WTC11 (cell line): ENCODE measurements at regions not wholly inside any gene's neighbourhood (a gene's known extent, or its start where the extent isn't known, plus 50 kb on each side); places are given as distances from the start of the nearest gene placed in this dataset.

Experiments used
- CREB1 ChIP-seq: sonication (generic); formaldehyde crosslinking; IDR thresholded peaks from 2 replicates; pipeline ENCODE4 v1.8.0; 2023; ENCODE audit warnings: mild to moderate bottlenecking, missing genetic modification reagents
- ESRRA ChIP-seq: sonication (generic); formaldehyde crosslinking; IDR thresholded peaks from 2 replicates; pipeline ENCODE4 v1.8.1; 2022; ENCODE audit warnings: mild to moderate bottlenecking, missing genetic modification reagents, borderline replicate concordance
- FOXJ3 ChIP-seq: sonication (generic); formaldehyde crosslinking; IDR thresholded peaks from 2 replicates; pipeline ENCODE4 v1.9.0; 2021; ENCODE audit warnings: missing genetic modification reagents, mild to moderate bottlenecking, borderline replicate concordance
- JUN ChIP-seq: sonication (generic); formaldehyde crosslinking; IDR thresholded peaks from 2 replicates; pipeline ENCODE4 v1.8.0; 2023; ENCODE audit warnings: mild to moderate bottlenecking, missing genetic modification reagents
- MYBL2 ChIP-seq: sonication (generic); formaldehyde crosslinking; IDR thresholded peaks from 2 replicates; pipeline ENCODE4 v1.8.1; 2023; ENCODE audit warnings: mild to moderate bottlenecking, moderate library complexity, missing genetic modification reagents
- NR2C2 ChIP-seq: sonication (generic); formaldehyde crosslinking; IDR thresholded peaks from 2 replicates; pipeline ENCODE4 v1.8.0; 2022; ENCODE audit warnings: mild to moderate bottlenecking, missing genetic modification reagents
- RELA ChIP-seq: sonication (generic); formaldehyde crosslinking; IDR thresholded peaks from 2 replicates; pipeline ENCODE4 v1.8.1; 2022; ENCODE audit warnings: missing genetic modification reagents, mild to moderate bottlenecking, borderline replicate concordance
- TCF7 ChIP-seq: sonication (generic); formaldehyde crosslinking; IDR thresholded peaks from 2 replicates; pipeline ENCODE4 v1.8.0; 2022; ENCODE audit warnings: mild to moderate bottlenecking, low read depth, missing genetic modification reagents, moderate library complexity
- TP53 ChIP-seq: sonication (generic); formaldehyde crosslinking; IDR thresholded peaks from 2 replicates; pipeline ENCODE4 v1.8.1; 2023; ENCODE audit warnings: mild to moderate bottlenecking, missing genetic modification reagents
- ZNF263 ChIP-seq: sonication (generic); formaldehyde crosslinking; IDR thresholded peaks from 2 replicates; pipeline ENCODE4 v1.8.1; 2022; ENCODE audit warnings: low read depth, mild to moderate bottlenecking, moderate library complexity, missing genetic modification reagents
- TF ChIP-seq, protein P1 (sequence below): fragments of 200-600 bp; IDR thresholded peaks from 2 replicates; pipeline ENCODE4 v1.8.0; 2022; ENCODE audit warnings: antibody characterized with exemption
- TF ChIP-seq, protein P2 (sequence below): sonication (generic); formaldehyde crosslinking; IDR thresholded peaks from 2 replicates; pipeline ENCODE4 v1.8.1; 2023; ENCODE audit warnings: mild to moderate bottlenecking, moderate library complexity, missing genetic modification reagents
- TF ChIP-seq, protein P3 (sequence below): fragments of 250-450 bp; sonication (Bioruptor Pico); IDR thresholded peaks from 2 replicates; pipeline ENCODE4 v2.1.2; 2022; ENCODE audit warnings: mild to moderate bottlenecking, moderate library complexity
- TF ChIP-seq, protein P4 (sequence below): sonication (generic); formaldehyde crosslinking; IDR thresholded peaks from 2 replicates; pipeline ENCODE4 v1.8.1; 2023; ENCODE audit warnings: mild to moderate bottlenecking, missing genetic modification reagents

DNA sequence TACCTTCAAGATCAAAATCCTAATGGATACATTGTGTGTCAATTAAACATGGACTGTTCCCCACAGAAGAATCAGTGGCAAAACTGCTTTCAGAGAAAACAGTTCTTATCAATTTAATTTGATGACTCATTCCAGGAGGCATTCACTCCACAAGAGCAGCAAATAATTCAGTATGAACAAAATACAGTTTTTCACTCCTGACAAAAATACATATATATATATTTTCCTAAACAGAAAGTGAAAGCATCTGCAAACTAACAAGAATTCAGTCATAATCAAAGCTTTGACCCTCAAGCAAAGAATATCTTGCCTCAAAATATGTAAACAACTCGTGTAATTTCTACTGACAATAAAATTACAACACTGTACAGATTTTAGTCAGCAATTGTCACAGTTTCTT, 685.1 kb upstream of the SLC8A1 start:
- TF ChIP-seq, protein P1, sequence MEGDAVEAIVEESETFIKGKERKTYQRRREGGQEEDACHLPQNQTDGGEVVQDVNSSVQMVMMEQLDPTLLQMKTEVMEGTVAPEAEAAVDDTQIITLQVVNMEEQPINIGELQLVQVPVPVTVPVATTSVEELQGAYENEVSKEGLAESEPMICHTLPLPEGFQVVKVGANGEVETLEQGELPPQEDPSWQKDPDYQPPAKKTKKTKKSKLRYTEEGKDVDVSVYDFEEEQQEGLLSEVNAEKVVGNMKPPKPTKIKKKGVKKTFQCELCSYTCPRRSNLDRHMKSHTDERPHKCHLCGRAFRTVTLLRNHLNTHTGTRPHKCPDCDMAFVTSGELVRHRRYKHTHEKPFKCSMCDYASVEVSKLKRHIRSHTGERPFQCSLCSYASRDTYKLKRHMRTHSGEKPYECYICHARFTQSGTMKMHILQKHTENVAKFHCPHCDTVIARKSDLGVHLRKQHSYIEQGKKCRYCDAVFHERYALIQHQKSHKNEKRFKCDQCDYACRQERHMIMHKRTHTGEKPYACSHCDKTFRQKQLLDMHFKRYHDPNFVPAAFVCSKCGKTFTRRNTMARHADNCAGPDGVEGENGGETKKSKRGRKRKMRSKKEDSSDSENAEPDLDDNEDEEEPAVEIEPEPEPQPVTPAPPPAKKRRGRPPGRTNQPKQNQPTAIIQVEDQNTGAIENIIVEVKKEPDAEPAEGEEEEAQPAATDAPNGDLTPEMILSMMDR, result no peak
- no peak for TF ChIP-seq ZNF263 (CRISPR knock-in tag)
- no peak for TF ChIP-seq TP53
- TF ChIP-seq CREB1 (CRISPR knock-in tag), result no peak
- no peak for TF ChIP-seq TCF7 (CRISPR knock-in tag)
- TF ChIP-seq NR2C2 (CRISPR knock-in tag), result no peak
- TF ChIP-seq FOXJ3, result no peak
- TF ChIP-seq ESRRA (CRISPR knock-in tag), result no peak
- no peak for TF ChIP-seq MYBL2 (CRISPR knock-in tag)
- TF ChIP-seq, protein P2, sequence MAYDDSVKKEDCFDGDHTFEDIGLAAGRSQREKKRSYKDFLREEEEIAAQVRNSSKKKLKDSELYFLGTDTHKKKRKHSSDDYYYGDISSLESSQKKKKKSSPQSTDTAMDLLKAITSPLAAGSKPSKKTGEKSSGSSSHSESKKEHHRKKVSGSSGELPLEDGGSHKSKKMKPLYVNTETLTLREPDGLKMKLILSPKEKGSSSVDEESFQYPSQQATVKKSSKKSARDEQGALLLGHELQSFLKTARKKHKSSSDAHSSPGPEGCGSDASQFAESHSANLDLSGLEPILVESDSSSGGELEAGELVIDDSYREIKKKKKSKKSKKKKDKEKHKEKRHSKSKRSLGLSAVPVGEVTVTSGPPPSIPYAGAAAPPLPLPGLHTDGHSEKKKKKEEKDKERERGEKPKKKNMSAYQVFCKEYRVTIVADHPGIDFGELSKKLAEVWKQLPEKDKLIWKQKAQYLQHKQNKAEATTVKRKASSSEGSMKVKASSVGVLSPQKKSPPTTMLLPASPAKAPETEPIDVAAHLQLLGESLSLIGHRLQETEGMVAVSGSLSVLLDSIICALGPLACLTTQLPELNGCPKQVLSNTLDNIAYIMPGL (CRISPR knock-in tag), result no peak
- TF ChIP-seq JUN, result no peak
- TF ChIP-seq, protein P3, sequence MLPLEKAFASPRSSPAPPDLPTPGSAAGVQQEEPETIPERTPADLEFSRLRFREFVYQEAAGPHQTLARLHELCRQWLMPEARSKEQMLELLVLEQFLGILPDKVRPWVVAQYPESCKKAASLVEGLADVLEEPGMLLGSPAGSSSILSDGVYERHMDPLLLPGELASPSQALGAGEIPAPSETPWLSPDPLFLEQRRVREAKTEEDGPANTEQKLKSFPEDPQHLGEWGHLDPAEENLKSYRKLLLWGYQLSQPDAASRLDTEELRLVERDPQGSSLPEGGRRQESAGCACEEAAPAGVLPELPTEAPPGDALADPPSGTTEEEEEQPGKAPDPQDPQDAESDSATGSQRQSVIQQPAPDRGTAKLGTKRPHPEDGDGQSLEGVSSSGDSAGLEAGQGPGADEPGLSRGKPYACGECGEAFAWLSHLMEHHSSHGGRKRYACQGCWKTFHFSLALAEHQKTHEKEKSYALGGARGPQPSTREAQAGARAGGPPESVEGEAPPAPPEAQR (CRISPR knock-in tag), result no peak
- TF ChIP-seq, protein P4, sequence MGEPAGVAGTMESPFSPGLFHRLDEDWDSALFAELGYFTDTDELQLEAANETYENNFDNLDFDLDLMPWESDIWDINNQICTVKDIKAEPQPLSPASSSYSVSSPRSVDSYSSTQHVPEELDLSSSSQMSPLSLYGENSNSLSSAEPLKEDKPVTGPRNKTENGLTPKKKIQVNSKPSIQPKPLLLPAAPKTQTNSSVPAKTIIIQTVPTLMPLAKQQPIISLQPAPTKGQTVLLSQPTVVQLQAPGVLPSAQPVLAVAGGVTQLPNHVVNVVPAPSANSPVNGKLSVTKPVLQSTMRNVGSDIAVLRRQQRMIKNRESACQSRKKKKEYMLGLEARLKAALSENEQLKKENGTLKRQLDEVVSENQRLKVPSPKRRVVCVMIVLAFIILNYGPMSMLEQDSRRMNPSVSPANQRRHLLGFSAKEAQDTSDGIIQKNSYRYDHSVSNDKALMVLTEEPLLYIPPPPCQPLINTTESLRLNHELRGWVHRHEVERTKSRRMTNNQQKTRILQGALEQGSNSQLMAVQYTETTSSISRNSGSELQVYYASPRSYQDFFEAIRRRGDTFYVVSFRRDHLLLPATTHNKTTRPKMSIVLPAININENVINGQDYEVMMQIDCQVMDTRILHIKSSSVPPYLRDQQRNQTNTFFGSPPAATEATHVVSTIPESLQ (CRISPR knock-in tag), result no peak
- no peak for TF ChIP-seq RELA
